ENCODE measurements at regions not wholly inside any gene's neighbourhood (a gene's known extent, or its start where the extent isn't known, plus 50 kb on each side); places are given as distances from the start of the nearest gene placed in this dataset.

DNA sequence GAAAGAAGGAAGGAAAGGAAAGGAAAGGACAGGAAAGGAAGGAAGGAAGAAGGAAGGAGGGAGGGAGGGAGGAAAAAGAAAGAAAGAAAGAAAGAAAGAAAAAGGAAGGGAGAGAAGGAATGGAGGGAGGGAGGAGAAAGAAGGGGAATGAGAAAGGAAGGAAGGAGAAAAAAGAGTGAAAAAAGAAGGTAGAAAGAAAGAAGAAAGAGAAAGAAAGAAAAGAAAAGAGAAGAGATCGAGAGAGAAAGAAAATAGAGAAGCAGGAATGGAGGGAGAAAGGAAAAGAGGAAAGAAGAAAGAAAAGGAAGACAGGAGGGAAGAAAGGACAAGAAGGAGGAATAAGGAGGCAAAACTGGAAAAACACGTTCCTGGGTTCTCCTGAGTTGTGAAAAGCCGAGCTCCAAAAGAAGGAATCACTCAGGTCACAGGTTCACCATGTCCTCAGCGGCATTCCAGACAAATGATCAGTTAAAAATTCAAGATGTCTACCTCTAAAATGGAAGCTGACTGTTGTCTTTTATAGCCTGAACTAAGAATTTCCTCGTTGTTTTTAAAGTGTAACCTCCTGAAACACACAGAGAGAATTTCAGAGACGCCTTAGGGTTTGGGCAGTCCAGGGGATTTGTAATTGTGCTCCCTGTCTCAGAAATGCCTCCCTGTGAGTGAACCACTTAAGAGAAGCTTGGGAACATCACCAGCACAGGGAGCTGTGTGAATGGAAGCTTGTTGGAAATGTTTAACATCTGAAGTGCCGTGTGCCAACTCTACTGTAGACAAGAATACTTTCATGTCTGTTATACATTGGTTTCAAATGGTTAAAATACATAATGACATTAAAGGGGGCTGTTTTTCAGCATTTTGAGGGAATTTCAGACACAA lies 80.7 kb downstream of the INHBA start:
- no peak for DNase-seq (ENCODE audit: low read depth)
- no peak for TF ChIP-seq CTCF (conservative IDR thresholded peaks at IDR 0.05; ENCODE audit: control insufficient read depth, insufficient read depth, low read depth, low read length)
- no peak overlapping the region for H3K4me3 ChIP-seq (ENCODE audit: control insufficient read depth, low read depth, low read length)

DNA sequence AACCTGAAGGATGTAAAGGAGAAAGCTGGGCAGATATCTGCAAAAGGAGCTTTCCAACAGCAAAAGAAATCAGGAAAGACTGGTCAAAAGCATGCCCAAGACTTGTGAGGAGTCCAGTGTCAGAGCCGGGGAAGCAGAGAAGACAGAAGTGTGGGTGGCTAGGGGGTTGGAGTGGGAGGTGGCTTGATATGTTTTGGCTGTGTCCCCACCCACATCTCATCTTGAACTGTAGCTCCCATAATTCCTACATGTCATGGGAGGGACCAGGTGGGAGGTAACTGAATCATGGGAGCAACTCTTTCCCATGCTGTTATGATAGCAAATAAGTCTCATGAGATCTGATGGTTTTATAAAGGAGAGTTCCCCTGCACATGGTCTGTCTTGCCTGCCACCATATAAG lies 84.9 kb downstream of the INHBA start:
- no peak overlapping the region for H3K4me3 ChIP-seq (ENCODE audit: control insufficient read depth, low read depth, low read length)

GRCh38 chr7:41612798-41613197 lies 90.1 kb downstream of the INHBA start:
- H3K4me3 ChIP-seq (ENCODE audit: control insufficient read depth, low read depth, low read length), result no peak overlapping the region
- no peak for TF ChIP-seq CTCF (conservative IDR thresholded peaks at IDR 0.05; ENCODE audit: control insufficient read depth, insufficient read depth, low read depth, low read length)
- DNase-seq (ENCODE audit: low read depth), result no peak

More for the DNA sequence above, 84.9 kb downstream of the INHBA start:
- no peak for TF ChIP-seq CTCF (conservative IDR thresholded peaks at IDR 0.05; ENCODE audit: control insufficient read depth, insufficient read depth, low read depth, low read length)
- no peak for DNase-seq (ENCODE audit: low read depth)

DNA sequence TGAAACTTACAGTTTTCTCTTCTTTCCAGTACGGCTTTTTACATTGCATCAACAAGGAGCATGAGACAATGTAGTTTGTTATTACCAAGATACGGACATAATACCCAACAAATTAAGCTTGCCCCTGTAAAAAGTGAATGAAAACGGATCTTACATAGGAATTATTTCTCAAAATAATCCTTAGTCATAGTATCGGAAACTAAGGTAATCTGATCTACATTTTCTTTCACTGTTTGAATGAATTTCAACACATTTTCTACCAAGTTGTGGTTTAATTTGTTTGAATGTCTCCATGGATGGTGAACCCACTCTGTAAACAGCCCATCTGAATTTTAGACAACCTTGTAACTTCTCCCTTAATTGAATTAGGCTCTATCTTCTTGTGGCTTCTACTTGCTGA lies 90.5 kb downstream of the INHBA start:
- no peak for DNase-seq (ENCODE audit: low read depth)
- no peak for TF ChIP-seq CTCF (conservative IDR thresholded peaks at IDR 0.05; ENCODE audit: control insufficient read depth, insufficient read depth, low read depth, low read length)
- no peak overlapping the region for H3K4me3 ChIP-seq (ENCODE audit: control insufficient read depth, low read depth, low read length)

DNA sequence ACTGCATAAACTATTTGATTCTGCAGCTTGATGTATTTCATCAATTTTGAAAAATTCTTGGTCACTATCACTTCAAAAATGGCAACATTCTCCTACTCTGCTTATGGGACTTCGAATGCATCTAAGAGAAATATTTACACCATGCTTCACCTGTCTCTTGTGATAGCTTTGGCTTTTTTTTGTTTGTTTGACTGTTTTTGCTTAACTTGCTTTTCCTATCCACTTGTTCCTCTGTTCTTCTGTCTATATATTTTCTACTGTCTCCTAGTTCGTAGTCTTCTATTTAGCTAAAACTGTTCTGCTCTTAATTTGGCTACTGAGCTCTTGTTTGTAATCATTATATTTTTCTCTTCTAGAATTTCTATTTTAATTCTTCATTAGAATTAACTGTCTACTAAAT lies 94.4 kb downstream of the INHBA start:
- no peak overlapping the region for H3K4me3 ChIP-seq (ENCODE audit: control insufficient read depth, low read depth, low read length)
- DNase-seq (ENCODE audit: low read depth), result no peak
- TF ChIP-seq CTCF (conservative IDR thresholded peaks at IDR 0.05; ENCODE audit: control insufficient read depth, insufficient read depth, low read depth, low read length), result no peak

DNA sequence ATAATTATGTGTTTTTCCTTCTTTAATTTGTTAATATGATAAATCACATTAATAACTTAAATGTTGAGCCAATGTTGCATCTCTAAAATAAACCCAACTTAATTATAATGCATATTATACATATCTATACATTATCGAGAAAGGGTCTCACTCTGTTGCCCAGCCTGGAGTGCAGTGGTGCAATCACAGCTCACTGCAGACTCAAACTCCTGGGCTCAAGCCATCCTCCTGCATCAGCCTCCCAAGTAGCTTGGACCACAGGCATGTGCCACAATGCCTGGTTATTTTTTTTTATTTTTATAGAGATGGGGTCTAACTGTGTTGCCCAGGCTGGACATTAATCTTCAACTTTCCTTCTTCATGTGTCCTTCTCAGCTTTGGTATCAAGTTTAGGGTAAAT lies 98.9 kb downstream of the INHBA start:
- no peak for DNase-seq (ENCODE audit: low read depth)
- no peak overlapping the region for H3K4me3 ChIP-seq (ENCODE audit: control insufficient read depth, low read depth, low read length)
- TF ChIP-seq CTCF (conservative IDR thresholded peaks at IDR 0.05; ENCODE audit: control insufficient read depth, insufficient read depth, low read depth, low read length), result no peak

Measured in fibroblast of mammary gland (primary cell).